HFFc6 (cell line): ENCODE measurements at regions not wholly inside any gene's neighbourhood (a gene's known extent, or its start where the extent isn't known, plus 50 kb on each side); places are given as distances from the start of the nearest gene placed in this dataset.
"Not testable (repeated sequence)": the region's sequence is repeated elsewhere in the genome, so short reads cannot be mapped to it uniquely, and the experiment has no call there.

Experiments used
- DNase-seq: peaks from one replicate; pipeline ENCODE4 v3.0.0-alpha.2; 2018
- H3K27ac Mint-ChIP-seq: 2 replicates; pipeline ENCODE4 v1.8.0; 2020; ENCODE audit warnings: mild to moderate bottlenecking, mixed read lengths
- H3K27me3 Mint-ChIP-seq: 2 replicates; pipeline ENCODE4 v1.8.0; 2021; ENCODE audit warnings: mild to moderate bottlenecking, moderate library complexity, mixed read lengths; ENCODE audit not compliant: insufficient read depth
- H3K36me3 Mint-ChIP-seq: 2 replicates; pipeline ENCODE4 v1.8.0; 2021; ENCODE audit warnings: low read depth, mixed read lengths
- H3K4me1 Mint-ChIP-seq: 2 replicates; pipeline ENCODE4 v1.8.0; 2020; ENCODE audit warnings: low read depth, mixed read lengths
- H3K4me3 Mint-ChIP-seq: 2 replicates; pipeline ENCODE4 v1.8.0; 2020; ENCODE audit warnings: mild to moderate bottlenecking, moderate library complexity, mixed read lengths
- H3K9me3 Mint-ChIP-seq: 2 replicates; pipeline ENCODE4 v1.8.0; 2020; ENCODE audit warnings: mild to moderate bottlenecking, mixed read lengths

GRCh38 chr21:8377093-8377841, 2144.1 kb upstream of the TPTE start:
- not testable (repeated sequence) for H3K4me3 Mint-ChIP-seq, H3K9me3 Mint-ChIP-seq, DNase-seq, H3K4me1 Mint-ChIP-seq, H3K36me3 Mint-ChIP-seq, H3K27me3 Mint-ChIP-seq, H3K27ac Mint-ChIP-seq

- not testable (repeated sequence) for H3K4me3 Mint-ChIP-seq, H3K9me3 Mint-ChIP-seq, H3K27ac Mint-ChIP-seq, H3K27me3 Mint-ChIP-seq, DNase-seq, H3K4me1 Mint-ChIP-seq, H3K36me3 Mint-ChIP-seq
These were observed 2140.8 kb upstream of the TPTE start for GRCh38 chr21:8380419-8381079.

- not testable (repeated sequence) for H3K36me3 Mint-ChIP-seq, H3K27me3 Mint-ChIP-seq, DNase-seq, H3K27ac Mint-ChIP-seq, H3K4me3 Mint-ChIP-seq, H3K4me1 Mint-ChIP-seq, H3K9me3 Mint-ChIP-seq
These were observed 2133.0 kb upstream of the TPTE start for GRCh38 chr21:8388169-8388939.

- not testable (repeated sequence) for H3K9me3 Mint-ChIP-seq, DNase-seq, H3K4me3 Mint-ChIP-seq, H3K27ac Mint-ChIP-seq, H3K4me1 Mint-ChIP-seq, H3K27me3 Mint-ChIP-seq, H3K36me3 Mint-ChIP-seq
These were observed 2132.5 kb upstream of the TPTE start for GRCh38 chr21:8388940-8389238.

- H3K36me3 Mint-ChIP-seq, H3K27me3 Mint-ChIP-seq, DNase-seq, H3K4me3 Mint-ChIP-seq, H3K27ac Mint-ChIP-seq, H3K4me1 Mint-ChIP-seq, H3K9me3 Mint-ChIP-seq: not testable (repeated sequence)
These were observed 2130.7 kb upstream of the TPTE start for GRCh38 chr21:8390550-8391171.

GRCh38 chr21:8394380-8394779, 2127.0 kb upstream of the TPTE start:
- not testable (repeated sequence) for DNase-seq, H3K4me1 Mint-ChIP-seq, H3K9me3 Mint-ChIP-seq, H3K4me3 Mint-ChIP-seq, H3K36me3 Mint-ChIP-seq, H3K27ac Mint-ChIP-seq, H3K27me3 Mint-ChIP-seq

- not testable (repeated sequence) for DNase-seq, H3K27me3 Mint-ChIP-seq, H3K4me3 Mint-ChIP-seq, H3K27ac Mint-ChIP-seq, H3K36me3 Mint-ChIP-seq, H3K9me3 Mint-ChIP-seq, H3K4me1 Mint-ChIP-seq
These were observed 2125.4 kb upstream of the TPTE start for GRCh38 chr21:8395992-8396391.

- not testable (repeated sequence) for H3K4me3 Mint-ChIP-seq, DNase-seq, H3K4me1 Mint-ChIP-seq, H3K9me3 Mint-ChIP-seq, H3K27ac Mint-ChIP-seq, H3K27me3 Mint-ChIP-seq, H3K36me3 Mint-ChIP-seq
These were observed 2122.4 kb upstream of the TPTE start for GRCh38 chr21:8398870-8399437.

- not testable (repeated sequence) for H3K36me3 Mint-ChIP-seq, H3K27ac Mint-ChIP-seq, DNase-seq, H3K27me3 Mint-ChIP-seq, H3K9me3 Mint-ChIP-seq, H3K4me1 Mint-ChIP-seq, H3K4me3 Mint-ChIP-seq
These were observed 2121.5 kb upstream of the TPTE start for GRCh38 chr21:8399866-8400265.

GRCh38 chr21:8401799-8402198, 2119.6 kb upstream of the TPTE start:
- H3K4me1 Mint-ChIP-seq, H3K36me3 Mint-ChIP-seq, DNase-seq, H3K27ac Mint-ChIP-seq, H3K27me3 Mint-ChIP-seq, H3K9me3 Mint-ChIP-seq, H3K4me3 Mint-ChIP-seq: not testable (repeated sequence)

GRCh38 chr21:8406331-8406730, 2115.1 kb upstream of the TPTE start:
- H3K4me1 Mint-ChIP-seq, H3K4me3 Mint-ChIP-seq, H3K9me3 Mint-ChIP-seq, DNase-seq, H3K27ac Mint-ChIP-seq, H3K36me3 Mint-ChIP-seq, H3K27me3 Mint-ChIP-seq: not testable (repeated sequence)

GRCh38 chr21:8411139-8411671, 2110.2 kb upstream of the TPTE start:
- H3K27ac Mint-ChIP-seq, H3K27me3 Mint-ChIP-seq, H3K36me3 Mint-ChIP-seq, H3K4me1 Mint-ChIP-seq, H3K4me3 Mint-ChIP-seq, H3K9me3 Mint-ChIP-seq, DNase-seq: not testable (repeated sequence)

- not testable (repeated sequence) for H3K36me3 Mint-ChIP-seq, H3K27ac Mint-ChIP-seq, H3K4me1 Mint-ChIP-seq
These were observed 2101.3 kb upstream of the TPTE start for GRCh38 chr21:8419925-8420560.

More at GRCh38 chr21:8419925-8420560, 2101.3 kb upstream of the TPTE start:
- DNase-seq, result peak; percentile 10
- H3K9me3 Mint-ChIP-seq, H3K4me3 Mint-ChIP-seq, H3K27me3 Mint-ChIP-seq: not testable (repeated sequence)
